ENCODE measurements at regions not wholly inside any gene's neighbourhood (a gene's known extent, or its start where the extent isn't known, plus 50 kb on each side); places are given as distances from the start of the nearest gene placed in this dataset.

GRCh38 chr16:59859676-59860402 lies 1125.7 kb upstream of the GOT2 start:
- ChIA-PET POLR2A (no interaction called here), CTCF (no interaction called here)
- Histone ChIP-seq H3K36me3 (ENCODE audit: control insufficient read depth, insufficient read depth, low read length) (no peaks in the 10 kb centered on the region), H3K27me3 (ENCODE audit: control insufficient read depth, insufficient read depth, low read length) (no peaks in the 10 kb centered on the region), H3K9me3 (ENCODE audit: control insufficient read depth, insufficient read depth, low read depth, low read length) (no peaks in the 10 kb centered on the region), H3K4me1 (ENCODE audit: control insufficient read depth, insufficient read depth, low read length) (no peaks in the 10 kb centered on the region), H3K27ac (ENCODE audit: low read length) (no peak overlapping the region), H3K4me3 (ENCODE audit: low read depth in 2 of 2, low read length in 2 of 2) (no peak overlapping the region)
- no peak for TF ChIP-seq POLR2AphosphoS5 (IDR thresholded peaks at IDR 0.05; ENCODE audit: low read depth, low read length)
- TF ChIP-seq, protein P1, sequence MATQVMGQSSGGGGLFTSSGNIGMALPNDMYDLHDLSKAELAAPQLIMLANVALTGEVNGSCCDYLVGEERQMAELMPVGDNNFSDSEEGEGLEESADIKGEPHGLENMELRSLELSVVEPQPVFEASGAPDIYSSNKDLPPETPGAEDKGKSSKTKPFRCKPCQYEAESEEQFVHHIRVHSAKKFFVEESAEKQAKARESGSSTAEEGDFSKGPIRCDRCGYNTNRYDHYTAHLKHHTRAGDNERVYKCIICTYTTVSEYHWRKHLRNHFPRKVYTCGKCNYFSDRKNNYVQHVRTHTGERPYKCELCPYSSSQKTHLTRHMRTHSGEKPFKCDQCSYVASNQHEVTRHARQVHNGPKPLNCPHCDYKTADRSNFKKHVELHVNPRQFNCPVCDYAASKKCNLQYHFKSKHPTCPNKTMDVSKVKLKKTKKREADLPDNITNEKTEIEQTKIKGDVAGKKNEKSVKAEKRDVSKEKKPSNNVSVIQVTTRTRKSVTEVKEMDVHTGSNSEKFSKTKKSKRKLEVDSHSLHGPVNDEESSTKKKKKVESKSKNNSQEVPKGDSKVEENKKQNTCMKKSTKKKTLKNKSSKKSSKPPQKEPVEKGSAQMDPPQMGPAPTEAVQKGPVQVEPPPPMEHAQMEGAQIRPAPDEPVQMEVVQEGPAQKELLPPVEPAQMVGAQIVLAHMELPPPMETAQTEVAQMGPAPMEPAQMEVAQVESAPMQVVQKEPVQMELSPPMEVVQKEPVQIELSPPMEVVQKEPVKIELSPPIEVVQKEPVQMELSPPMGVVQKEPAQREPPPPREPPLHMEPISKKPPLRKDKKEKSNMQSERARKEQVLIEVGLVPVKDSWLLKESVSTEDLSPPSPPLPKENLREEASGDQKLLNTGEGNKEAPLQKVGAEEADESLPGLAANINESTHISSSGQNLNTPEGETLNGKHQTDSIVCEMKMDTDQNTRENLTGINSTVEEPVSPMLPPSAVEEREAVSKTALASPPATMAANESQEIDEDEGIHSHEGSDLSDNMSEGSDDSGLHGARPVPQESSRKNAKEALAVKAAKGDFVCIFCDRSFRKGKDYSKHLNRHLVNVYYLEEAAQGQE (IDR thresholded peaks at IDR 0.05; ENCODE audit: insufficient read depth in 1 of 2, low read depth in 2 of 2, low read length in 1 of 2): no peak
- no peak for TF ChIP-seq SIN3A (IDR thresholded peaks at IDR 0.05; ENCODE audit: borderline replicate concordance, insufficient read depth, low read depth, low read length)
- TF ChIP-seq, protein P2, sequence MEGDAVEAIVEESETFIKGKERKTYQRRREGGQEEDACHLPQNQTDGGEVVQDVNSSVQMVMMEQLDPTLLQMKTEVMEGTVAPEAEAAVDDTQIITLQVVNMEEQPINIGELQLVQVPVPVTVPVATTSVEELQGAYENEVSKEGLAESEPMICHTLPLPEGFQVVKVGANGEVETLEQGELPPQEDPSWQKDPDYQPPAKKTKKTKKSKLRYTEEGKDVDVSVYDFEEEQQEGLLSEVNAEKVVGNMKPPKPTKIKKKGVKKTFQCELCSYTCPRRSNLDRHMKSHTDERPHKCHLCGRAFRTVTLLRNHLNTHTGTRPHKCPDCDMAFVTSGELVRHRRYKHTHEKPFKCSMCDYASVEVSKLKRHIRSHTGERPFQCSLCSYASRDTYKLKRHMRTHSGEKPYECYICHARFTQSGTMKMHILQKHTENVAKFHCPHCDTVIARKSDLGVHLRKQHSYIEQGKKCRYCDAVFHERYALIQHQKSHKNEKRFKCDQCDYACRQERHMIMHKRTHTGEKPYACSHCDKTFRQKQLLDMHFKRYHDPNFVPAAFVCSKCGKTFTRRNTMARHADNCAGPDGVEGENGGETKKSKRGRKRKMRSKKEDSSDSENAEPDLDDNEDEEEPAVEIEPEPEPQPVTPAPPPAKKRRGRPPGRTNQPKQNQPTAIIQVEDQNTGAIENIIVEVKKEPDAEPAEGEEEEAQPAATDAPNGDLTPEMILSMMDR (IDR thresholded peaks at IDR 0.05): no peak
- TF ChIP-seq TCF7L2 (IDR thresholded peaks at IDR 0.05; ENCODE audit: low read depth, low read length): no peak
- ATAC-seq (no peak), DNase-seq (ENCODE audit: low read depth, low spot score) (no peak)
- intact Hi-C loops (cut with micrococcal nuclease; ENCODE audit: unreplicated experiment) (no loop called here), in situ Hi-C loops (cut with HindIII; ENCODE audit: low pct_unique_long_range_greater_than_20kb, low sequenced_read_pairs) (no loop called here)
- BruUV-seq (replicated peaks): no TSS peak

- CTCF ChIA-PET: no interaction called here
- no peak overlapping the region for H3K4me3 ChIP-seq (ENCODE audit: low read depth in 2 of 2, low read length in 2 of 2)
These were observed 1120.8 kb upstream of the GOT2 start for GRCh38 chr16:59854846-59855439.

More at GRCh38 chr16:59854846-59855439, 1120.8 kb upstream of the GOT2 start:
- TF ChIP-seq, protein P2 (IDR thresholded peaks at IDR 0.05): no peak
- no peak for TF ChIP-seq SIN3A (IDR thresholded peaks at IDR 0.05; ENCODE audit: borderline replicate concordance, insufficient read depth, low read depth, low read length)
- no peak for TF ChIP-seq POLR2AphosphoS5 (IDR thresholded peaks at IDR 0.05; ENCODE audit: low read depth, low read length)
- TF ChIP-seq, protein P1 (IDR thresholded peaks at IDR 0.05; ENCODE audit: insufficient read depth in 1 of 2, low read depth in 2 of 2, low read length in 1 of 2): no peak
- TF ChIP-seq TCF7L2 (IDR thresholded peaks at IDR 0.05; ENCODE audit: low read depth, low read length): no peak
- no peak overlapping the region for H3K27ac ChIP-seq (ENCODE audit: low read length)
- DNase-seq (ENCODE audit: low read depth, low spot score): no peak
- ATAC-seq: no peak
- no peaks in the 10 kb centered on the region for H3K27me3 ChIP-seq (ENCODE audit: control insufficient read depth, insufficient read depth, low read length)
- in situ Hi-C loops (cut with HindIII; ENCODE audit: low pct_unique_long_range_greater_than_20kb, low sequenced_read_pairs) (no loop called here), intact Hi-C loops (cut with micrococcal nuclease; ENCODE audit: unreplicated experiment) (no loop called here)
- H3K4me1 ChIP-seq (ENCODE audit: control insufficient read depth, insufficient read depth, low read length): no peaks in the 10 kb centered on the region
- no peaks in the 10 kb centered on the region for H3K9me3 ChIP-seq (ENCODE audit: control insufficient read depth, insufficient read depth, low read depth, low read length)
- BruUV-seq (replicated peaks): no TSS peak
- no peaks in the 10 kb centered on the region for H3K36me3 ChIP-seq (ENCODE audit: control insufficient read depth, insufficient read depth, low read length)
- POLR2A ChIA-PET: no interaction called here

Data from Panc1 (cell line).